ENCODE measurements at regions not wholly inside any gene's neighbourhood (a gene's known extent, or its start where the extent isn't known, plus 50 kb on each side); places are given as distances from the start of the nearest gene placed in this dataset.

- 5% methylated on average over 6 of the region's 6 CpGs for WGBS (ENCODE audit: insufficient coverage, low coverage, missing lambda C conversion rate)
- no peaks in the 10 kb centered on the region for H4K20me1 ChIP-seq (replicated peaks; ENCODE audit: control insufficient read depth, insufficient read depth, low read length)
- no peaks in the 10 kb centered on the region for H3K27me3 ChIP-seq (ENCODE audit: control insufficient read depth in 2 of 2, insufficient read depth in 2 of 2, low read length in 2 of 2)
- no peaks in the 10 kb centered on the region for H3K36me3 ChIP-seq (ENCODE audit: control insufficient read depth, insufficient read depth, low read length)
- no peaks in the 10 kb centered on the region for H3K9me3 ChIP-seq (replicated peaks; ENCODE audit: control insufficient read depth, insufficient read depth, low read depth, low read length)
- no peaks in the 10 kb centered on the region for H3K9me1 ChIP-seq (ENCODE audit: control insufficient read depth, insufficient read depth, low read length)
- H3K4me2 ChIP-seq (ENCODE audit: insufficient read depth, low read length): no peak overlapping the region
- CTCF ChIA-PET (ENCODE audit: low intra/inter-chr PET ratio): no interaction called here
- no peaks in the 10 kb centered on the region for H3K4me1 ChIP-seq (replicated peaks in 1 of 2; ENCODE audit: control insufficient read depth in 2 of 2, insufficient read depth in 2 of 2, low read length in 2 of 2)
- in situ Hi-C loops (cut with MboI) (no loop called here), intact Hi-C loops (cut with micrococcal nuclease) (no loop called here)
- no TSS peak for BruUV-seq (replicated peaks)
- H3K27ac ChIP-seq (ENCODE audit: extremely low read depth, low read depth, low read length): no peak overlapping the region
- H3K4me3 ChIP-seq: no peak overlapping the region
- DNase-seq (ENCODE audit: extremely low read depth in 1 of 4, low spot score in 3 of 4) (no peak), FAIRE-seq (no peak), ATAC-seq (no peak)
- H2AFZ ChIP-seq (ENCODE audit: low read depth, low read length): no peak overlapping the region
- H3K9ac ChIP-seq (ENCODE audit: insufficient read depth in 1 of 2, low read depth in 2 of 2, low read length in 2 of 2): no peak overlapping the region
- no peak for TF ChIP-seq PHF8 (IDR thresholded peaks at IDR 0.05; ENCODE audit: borderline replicate concordance, low read length)
- no peak for TF ChIP-seq YBX1 (IDR thresholded peaks at IDR 0.05)
- TF ChIP-seq ZNF551 (CRISPR knock-in tag; IDR thresholded peaks at IDR 0.05): no peak
- TF ChIP-seq MTF1 (CRISPR knock-in tag; IDR thresholded peaks at IDR 0.05; ENCODE audit: borderline replicate concordance): no peak
- no peak for TF ChIP-seq NRF1 (conservative IDR thresholded peaks at IDR 0.05 in 1 of 2, IDR thresholded peaks at IDR 0.05 in 1 of 2)
- no peak for TF ChIP-seq ZNF583 (CRISPR knock-in tag; IDR thresholded peaks at IDR 0.05)
- TF ChIP-seq EP400 (IDR thresholded peaks at IDR 0.05): no peak
- no peak for TF ChIP-seq STAT5A (IDR thresholded peaks at IDR 0.05; ENCODE audit: borderline replicate concordance, low read length)
- no peak for TF ChIP-seq ZNF232 (CRISPR knock-in tag; IDR thresholded peaks at IDR 0.05)
- TF ChIP-seq BCOR (IDR thresholded peaks at IDR 0.05): no peak
- no peak for TF ChIP-seq CCNT2 (IDR thresholded peaks at IDR 0.05; ENCODE audit: borderline replicate concordance, extremely low read depth, insufficient read length, low read depth, low read length)
- no peak for TF ChIP-seq MECOM (CRISPR knock-in tag; IDR thresholded peaks at IDR 0.05)
- POLR2A ChIA-PET: no interaction called here
- no peaks in the 10 kb centered on the region for H3K79me2 ChIP-seq (ENCODE audit: control insufficient read depth, insufficient read depth, low read length)
Observed at GRCh38 chr21:20730441-20730840, 267.8 kb upstream of the NCAM2 start.

Data from K562 (cell line).